22Rv1 (cell line): ENCODE measurements at regions not wholly inside any gene's neighbourhood (a gene's known extent, or its start where the extent isn't known, plus 50 kb on each side); places are given as distances from the start of the nearest gene placed in this dataset.

Source experiments
- CTCF ChIP-seq: fragments of 450-650 bp; IDR thresholded peaks from 2 replicates; pipeline ENCODE4 v1.5.1; 2017; ENCODE audit warnings: mild to moderate bottlenecking
- ZFX ChIP-seq: fragments of 450-650 bp; IDR thresholded peaks from 2 replicates; pipeline ENCODE4 v1.6.1; 2017; ENCODE audit warnings: antibody characterized with exemption, borderline replicate concordance

- no peak for TF ChIP-seq CTCF
- no peak for TF ChIP-seq ZFX
Observed at GRCh38 chr7:155955367-155955635, 143.0 kb upstream of the SHH start.
